GM18505 (cell line): ENCODE measurements at regions not wholly inside any gene's neighbourhood (a gene's known extent, or its start where the extent isn't known, plus 50 kb on each side); places are given as distances from the start of the nearest gene placed in this dataset.
"Not testable (repeated sequence)": the region's sequence is repeated elsewhere in the genome, so short reads cannot be mapped to it uniquely, and the experiment has no call there.

Experiments used
- ATAC-seq: cut with Tn5 transposase; IDR thresholded peaks from one replicate; pipeline ENCODE4 v1.9.1; 2021; ENCODE audit not compliant: unreplicated experiment
- POLR2A ChIP-seq: IDR thresholded peaks from 4 replicates; pipeline ENCODE4 v1.6.1; 2011; ENCODE audit warnings: borderline replicate concordance; ENCODE audit not compliant: insufficient read depth, insufficient read length; ENCODE audit errors: extremely low read depth

GRCh38 chr7:24432677-24433076 lies 140.6 kb upstream of the PALS2 start:
- ATAC-seq, result no peak
- TF ChIP-seq POLR2A, result no peak

- no peak for TF ChIP-seq POLR2A
- no peak for ATAC-seq
These were observed 138.3 kb upstream of the PALS2 start for GRCh38 chr7:24434972-24435371.

GRCh38 chr7:24436131-24436920 lies 136.9 kb upstream of the PALS2 start:
- no peak for TF ChIP-seq POLR2A
- no peak for ATAC-seq

GRCh38 chr7:24438232-24438631 lies 135.0 kb upstream of the PALS2 start:
- TF ChIP-seq POLR2A, result no peak
- ATAC-seq, result no peak

GRCh38 chr7:24439104-24439503 lies 134.1 kb upstream of the PALS2 start:
- ATAC-seq, result not testable (repeated sequence)

GRCh38 chr7:24440892-24441291 lies 132.4 kb upstream of the PALS2 start:
- no peak for TF ChIP-seq POLR2A
- no peak for ATAC-seq

GRCh38 chr7:24441314-24442027 lies 131.8 kb upstream of the PALS2 start:
- no peak for ATAC-seq
- no peak for TF ChIP-seq POLR2A

- ATAC-seq, result no peak
- TF ChIP-seq POLR2A, result no peak
These were observed 131.0 kb upstream of the PALS2 start for GRCh38 chr7:24442170-24442777.

GRCh38 chr7:24444666-24445440 lies 128.4 kb upstream of the PALS2 start:
- no peak for ATAC-seq
- TF ChIP-seq POLR2A, result no peak

GRCh38 chr7:24448038-24448437 lies 125.2 kb upstream of the PALS2 start:
- ATAC-seq, result no peak

GRCh38 chr7:24449416-24449815 lies 123.8 kb upstream of the PALS2 start:
- not testable (repeated sequence) for ATAC-seq

More at GRCh38 chr7:24448038-24448437, 125.2 kb upstream of the PALS2 start:
- no peak for TF ChIP-seq POLR2A

- no peak for TF ChIP-seq POLR2A
- ATAC-seq, result peak; percentile 79
These were observed 117.3 kb upstream of the PALS2 start for GRCh38 chr7:24455813-24456525.

- no peak for ATAC-seq
- TF ChIP-seq POLR2A, result no peak
These were observed 116.6 kb upstream of the PALS2 start for GRCh38 chr7:24456526-24457218.

- no peak for TF ChIP-seq POLR2A
- no peak for ATAC-seq
These were observed 116.1 kb upstream of the PALS2 start for GRCh38 chr7:24457219-24457558.
